Cardiac fibroblast (primary cell): ENCODE measurements at regions not wholly inside any gene's neighbourhood (a gene's known extent, or its start where the extent isn't known, plus 50 kb on each side); places are given as distances from the start of the nearest gene placed in this dataset.

Experiments
- DNase-seq, 2 donors: peaks; one replicate each; pipeline versions ENCODE4 v3.0.0 to v3.0.0-alpha.2; 2010; ENCODE audit warnings: low read depth in 2 of 2
- H3K4me3 ChIP-seq, 2 donors: replicated peaks in 1 of 2; 1 replicate in 1 of 2; 2 replicates in 1 of 2; pipeline ENCODE4 v1.5.1; 2011; ENCODE audit warnings: low read depth in 2 of 2, low read length in 2 of 2, mild to moderate bottlenecking in 2 of 2, moderate library complexity in 1 of 2
- TF ChIP-seq, protein P1 (sequence below): IDR thresholded peaks from one replicate; pipeline ENCODE4 v1.5.1; 2011; ENCODE audit warnings: low read depth, mild to moderate bottlenecking, low read length, inconsistent platforms

- TF ChIP-seq, protein P1, sequence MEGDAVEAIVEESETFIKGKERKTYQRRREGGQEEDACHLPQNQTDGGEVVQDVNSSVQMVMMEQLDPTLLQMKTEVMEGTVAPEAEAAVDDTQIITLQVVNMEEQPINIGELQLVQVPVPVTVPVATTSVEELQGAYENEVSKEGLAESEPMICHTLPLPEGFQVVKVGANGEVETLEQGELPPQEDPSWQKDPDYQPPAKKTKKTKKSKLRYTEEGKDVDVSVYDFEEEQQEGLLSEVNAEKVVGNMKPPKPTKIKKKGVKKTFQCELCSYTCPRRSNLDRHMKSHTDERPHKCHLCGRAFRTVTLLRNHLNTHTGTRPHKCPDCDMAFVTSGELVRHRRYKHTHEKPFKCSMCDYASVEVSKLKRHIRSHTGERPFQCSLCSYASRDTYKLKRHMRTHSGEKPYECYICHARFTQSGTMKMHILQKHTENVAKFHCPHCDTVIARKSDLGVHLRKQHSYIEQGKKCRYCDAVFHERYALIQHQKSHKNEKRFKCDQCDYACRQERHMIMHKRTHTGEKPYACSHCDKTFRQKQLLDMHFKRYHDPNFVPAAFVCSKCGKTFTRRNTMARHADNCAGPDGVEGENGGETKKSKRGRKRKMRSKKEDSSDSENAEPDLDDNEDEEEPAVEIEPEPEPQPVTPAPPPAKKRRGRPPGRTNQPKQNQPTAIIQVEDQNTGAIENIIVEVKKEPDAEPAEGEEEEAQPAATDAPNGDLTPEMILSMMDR = no peak
- H3K4me3 ChIP-seq = no peak overlapping the region
- DNase-seq = no peak
Observed at GRCh38 chr10:37439826-37440225, 314.4 kb downstream of the ANKRD30A start.

GRCh38 chr10:37436357-37436756, 311.0 kb downstream of the ANKRD30A start:
- no peak overlapping the region for H3K4me3 ChIP-seq
- TF ChIP-seq, protein P1 = no peak
- no peak for DNase-seq

- no peak overlapping the region for H3K4me3 ChIP-seq
- TF ChIP-seq, protein P1 = no peak
- peak; percentile 0 to 36 for DNase-seq
Observed at GRCh38 chr10:37434091-37434490, 308.7 kb downstream of the ANKRD30A start.
